ENCODE measurements at regions not wholly inside any gene's neighbourhood (a gene's known extent, or its start where the extent isn't known, plus 50 kb on each side); places are given as distances from the start of the nearest gene placed in this dataset.

DNA sequence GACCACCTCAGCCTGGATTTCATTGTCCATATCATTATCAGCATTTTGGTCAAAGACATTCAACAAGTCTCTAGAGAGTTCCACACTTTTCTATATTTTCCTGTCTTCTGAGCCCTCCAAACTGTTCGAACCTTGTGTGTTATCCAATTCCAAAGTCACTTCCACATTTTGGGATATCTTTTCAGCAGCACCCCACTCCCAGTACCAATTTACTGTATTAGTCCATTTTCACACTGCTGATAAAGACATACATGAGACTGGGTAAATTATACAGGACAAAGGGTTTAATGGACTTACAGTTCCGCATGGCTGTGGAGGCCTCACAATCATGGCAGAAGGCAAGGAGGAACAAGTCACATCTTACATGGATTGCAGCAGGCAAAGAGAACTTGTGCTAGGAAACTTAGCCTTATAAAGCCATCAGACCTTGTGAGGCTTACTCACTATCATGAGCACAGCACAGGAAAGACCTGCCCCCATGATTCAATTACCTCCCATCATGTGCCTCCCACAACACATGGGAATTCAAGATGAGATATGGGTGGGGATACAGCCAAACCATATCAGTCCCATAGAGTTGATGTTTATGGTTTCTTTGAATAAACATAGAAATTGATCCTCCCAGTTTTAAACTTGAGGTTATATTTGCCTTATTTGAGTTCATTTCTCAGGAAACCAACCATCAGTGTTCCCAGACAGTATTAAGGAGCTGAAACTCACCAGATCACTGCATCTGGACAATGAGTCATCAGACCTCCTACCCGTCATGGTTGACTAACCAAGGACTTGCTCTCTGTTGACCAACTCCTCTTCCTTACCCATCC is 322.7 kb upstream of the DUSP10 start:
- Histone ChIP-seq H4K20me1 (ENCODE audit: control insufficient read depth, insufficient read depth, low read depth, low read length) (no peaks in the 10 kb centered on the region), H3K4me2 (ENCODE audit: low read length) (no peak overlapping the region)
- no peak for TF ChIP-seq EZH2phosphoT487 (IDR thresholded peaks at IDR 0.05; ENCODE audit: borderline replicate concordance, low read length)
- TF ChIP-seq, protein P1, sequence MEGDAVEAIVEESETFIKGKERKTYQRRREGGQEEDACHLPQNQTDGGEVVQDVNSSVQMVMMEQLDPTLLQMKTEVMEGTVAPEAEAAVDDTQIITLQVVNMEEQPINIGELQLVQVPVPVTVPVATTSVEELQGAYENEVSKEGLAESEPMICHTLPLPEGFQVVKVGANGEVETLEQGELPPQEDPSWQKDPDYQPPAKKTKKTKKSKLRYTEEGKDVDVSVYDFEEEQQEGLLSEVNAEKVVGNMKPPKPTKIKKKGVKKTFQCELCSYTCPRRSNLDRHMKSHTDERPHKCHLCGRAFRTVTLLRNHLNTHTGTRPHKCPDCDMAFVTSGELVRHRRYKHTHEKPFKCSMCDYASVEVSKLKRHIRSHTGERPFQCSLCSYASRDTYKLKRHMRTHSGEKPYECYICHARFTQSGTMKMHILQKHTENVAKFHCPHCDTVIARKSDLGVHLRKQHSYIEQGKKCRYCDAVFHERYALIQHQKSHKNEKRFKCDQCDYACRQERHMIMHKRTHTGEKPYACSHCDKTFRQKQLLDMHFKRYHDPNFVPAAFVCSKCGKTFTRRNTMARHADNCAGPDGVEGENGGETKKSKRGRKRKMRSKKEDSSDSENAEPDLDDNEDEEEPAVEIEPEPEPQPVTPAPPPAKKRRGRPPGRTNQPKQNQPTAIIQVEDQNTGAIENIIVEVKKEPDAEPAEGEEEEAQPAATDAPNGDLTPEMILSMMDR (IDR thresholded peaks at IDR 0.05; ENCODE audit: low read depth, low read length, poor library complexity, severe bottlenecking) = no peak

DNA sequence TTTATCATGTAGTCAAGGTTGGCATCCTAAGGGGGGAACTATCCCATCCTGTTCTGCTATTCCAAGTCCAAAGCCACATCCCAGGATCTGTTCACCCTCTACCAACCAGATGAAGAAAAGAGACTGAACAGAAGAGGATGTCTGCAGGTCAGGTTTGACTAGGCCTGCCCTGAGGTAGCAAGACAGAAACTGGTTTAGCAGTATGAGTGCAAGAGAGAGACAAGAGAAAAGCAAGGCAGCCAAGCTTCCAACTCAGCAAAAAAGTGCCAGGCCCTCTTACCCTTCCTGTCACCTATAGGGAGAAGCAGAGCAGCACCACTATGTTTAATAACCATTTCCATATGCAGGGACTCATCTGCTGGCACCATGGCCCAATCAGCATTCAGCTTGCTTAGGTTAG is 320.8 kb upstream of the DUSP10 start:
- H3K4me2 ChIP-seq (ENCODE audit: low read length) = no peak overlapping the region
- TF ChIP-seq, protein P1 (IDR thresholded peaks at IDR 0.05; ENCODE audit: low read depth, low read length, poor library complexity, severe bottlenecking) = no peak
- TF ChIP-seq EZH2phosphoT487 (IDR thresholded peaks at IDR 0.05; ENCODE audit: borderline replicate concordance, low read length) = no peak
- no peak overlapping the region for H3K4me3 ChIP-seq (ENCODE audit: low read length)
- H3F3A ChIP-seq (ENCODE audit: control insufficient read depth, insufficient read depth) = no peaks in the 10 kb centered on the region
- H3K9me3 ChIP-seq (ENCODE audit: control insufficient read depth, insufficient read depth, low read length) = no peaks in the 10 kb centered on the region
- H3K27me3 ChIP-seq (ENCODE audit: control insufficient read depth, low read length) = no peaks in the 10 kb centered on the region
- no peaks in the 10 kb centered on the region for H3K36me3 ChIP-seq (ENCODE audit: control insufficient read depth, low read length)
- no peak overlapping the region for H3K27ac ChIP-seq (ENCODE audit: low read depth, low read length)
- H3K79me2 ChIP-seq (ENCODE audit: control insufficient read depth, low read length) = no peaks in the 10 kb centered on the region
- no peaks in the 10 kb centered on the region for H4K20me1 ChIP-seq (ENCODE audit: control insufficient read depth, insufficient read depth, low read depth, low read length)
- H3K9me2 ChIP-seq (replicated peaks; ENCODE audit: control insufficient read depth, low read length) = no peaks in the 10 kb centered on the region
- H3K4me1 ChIP-seq (ENCODE audit: control insufficient read depth, low read length) = no peaks in the 10 kb centered on the region

More for the DNA sequence above, 322.7 kb upstream of the DUSP10 start:
- Histone ChIP-seq H3K4me3 (ENCODE audit: low read length) (no peak overlapping the region), H3K4me1 (ENCODE audit: control insufficient read depth, low read length) (no peaks in the 10 kb centered on the region), H3K9me3 (ENCODE audit: control insufficient read depth, insufficient read depth, low read length) (no peaks in the 10 kb centered on the region), H3K36me3 (ENCODE audit: control insufficient read depth, low read length) (no peaks in the 10 kb centered on the region), H3F3A (ENCODE audit: control insufficient read depth, insufficient read depth) (no peaks in the 10 kb centered on the region), H3K9me2 (replicated peaks; ENCODE audit: control insufficient read depth, low read length) (no peaks in the 10 kb centered on the region), H3K27me3 (ENCODE audit: control insufficient read depth, low read length) (no peaks in the 10 kb centered on the region), H3K79me2 (ENCODE audit: control insufficient read depth, low read length) (no peaks in the 10 kb centered on the region), H3K27ac (ENCODE audit: low read depth, low read length) (no peak overlapping the region)

DNA sequence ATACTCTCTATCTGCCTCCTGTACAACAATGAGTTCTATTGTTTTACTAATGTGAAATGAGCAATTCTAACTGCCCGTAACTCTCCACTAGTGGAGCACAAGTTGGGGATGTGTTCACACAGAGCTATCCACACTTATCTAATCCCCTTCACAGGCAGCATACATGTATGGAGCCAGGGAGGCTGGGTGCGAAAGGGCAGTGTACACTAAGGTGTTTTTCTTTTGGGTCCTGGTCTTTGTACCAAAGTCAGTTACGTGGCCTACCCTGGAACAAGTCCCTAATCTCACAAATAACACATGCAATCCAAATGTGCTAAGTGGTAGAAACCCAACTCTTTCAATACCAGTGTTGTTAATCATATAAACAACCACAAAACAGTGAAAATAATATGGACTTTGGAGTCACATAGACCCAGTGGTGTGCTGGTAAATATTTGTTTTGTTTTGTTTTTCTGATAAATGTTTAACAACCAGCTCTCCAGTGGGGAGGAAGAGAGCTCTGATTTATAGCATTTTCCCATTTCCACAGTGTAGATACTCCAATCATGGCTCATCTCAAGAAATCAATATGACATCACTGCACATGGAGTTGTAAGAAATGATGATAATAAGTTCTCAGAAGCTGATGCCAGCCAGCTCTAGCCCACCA is 319.9 kb upstream of the DUSP10 start:
- H3K9me3 ChIP-seq (ENCODE audit: control insufficient read depth, insufficient read depth, low read length) = no peaks in the 10 kb centered on the region
- no peaks in the 10 kb centered on the region for H3K36me3 ChIP-seq (ENCODE audit: control insufficient read depth, low read length)
- H3K27ac ChIP-seq (ENCODE audit: low read depth, low read length) = no peak overlapping the region
- no peaks in the 10 kb centered on the region for H3K9me2 ChIP-seq (replicated peaks; ENCODE audit: control insufficient read depth, low read length)
- TF ChIP-seq, protein P1 (IDR thresholded peaks at IDR 0.05; ENCODE audit: low read depth, low read length, poor library complexity, severe bottlenecking) = no peak
- TF ChIP-seq EZH2phosphoT487 (IDR thresholded peaks at IDR 0.05; ENCODE audit: borderline replicate concordance, low read length) = no peak
- H3K79me2 ChIP-seq (ENCODE audit: control insufficient read depth, low read length) = no peaks in the 10 kb centered on the region
- H3K27me3 ChIP-seq (ENCODE audit: control insufficient read depth, low read length) = no peaks in the 10 kb centered on the region
- H4K20me1 ChIP-seq (ENCODE audit: control insufficient read depth, insufficient read depth, low read depth, low read length) = no peaks in the 10 kb centered on the region
- H3F3A ChIP-seq (ENCODE audit: control insufficient read depth, insufficient read depth) = no peaks in the 10 kb centered on the region
- H3K4me3 ChIP-seq (ENCODE audit: low read length) = no peak overlapping the region
- H3K4me2 ChIP-seq (ENCODE audit: low read length) = no peak overlapping the region
- H3K4me1 ChIP-seq (ENCODE audit: control insufficient read depth, low read length) = no peaks in the 10 kb centered on the region
